GM19452 (cell line): ENCODE measurements at regions not wholly inside any gene's neighbourhood (a gene's known extent, or its start where the extent isn't known, plus 50 kb on each side); places are given as distances from the start of the nearest gene placed in this dataset.

ENCODE experiments used
- ATAC-seq: cut with Tn5 transposase; IDR thresholded peaks from one replicate; pipeline ENCODE4 v1.9.1; 2021; ENCODE audit not compliant: unreplicated experiment

DNA sequence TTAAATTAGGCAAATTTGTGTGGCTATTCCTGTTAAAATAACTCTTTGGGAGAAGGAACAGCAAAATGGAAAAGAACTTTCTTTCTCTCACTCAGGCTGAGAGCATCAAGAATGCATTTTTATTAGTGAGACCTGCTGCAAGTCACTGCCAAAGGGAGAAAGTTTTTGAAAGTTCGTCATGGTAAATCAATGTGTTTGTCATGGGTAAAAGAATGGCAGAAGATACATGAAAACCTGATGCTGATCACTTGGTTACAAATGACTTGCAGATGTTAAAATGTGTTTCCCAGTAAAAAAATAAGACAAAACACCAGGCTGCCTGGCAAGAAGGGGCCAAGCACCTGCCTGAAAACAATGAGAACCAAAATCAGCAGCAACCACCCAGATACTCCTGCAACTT is 484.7 kb upstream of the NRP1 start:
- ATAC-seq = no peak

DNA sequence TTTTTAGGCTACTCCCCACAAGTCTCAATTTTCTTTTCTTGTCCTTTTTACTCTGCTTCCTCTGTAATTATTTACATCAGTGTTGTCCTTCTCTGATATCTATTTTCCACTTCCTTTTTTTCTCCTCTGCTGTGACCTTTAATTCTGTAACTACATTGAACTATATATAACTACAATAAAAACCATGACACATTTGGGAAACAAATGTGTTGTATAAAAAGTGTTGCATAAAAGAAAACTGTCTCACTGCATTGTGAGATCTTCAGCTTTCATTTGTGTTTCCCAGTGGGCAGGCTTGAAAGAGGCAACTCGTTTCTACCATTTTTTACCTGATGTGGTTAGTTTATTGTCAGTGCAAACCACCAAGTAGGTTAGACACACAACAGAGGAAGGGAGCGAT is 483.9 kb upstream of the NRP1 start:
- no peak for ATAC-seq

DNA sequence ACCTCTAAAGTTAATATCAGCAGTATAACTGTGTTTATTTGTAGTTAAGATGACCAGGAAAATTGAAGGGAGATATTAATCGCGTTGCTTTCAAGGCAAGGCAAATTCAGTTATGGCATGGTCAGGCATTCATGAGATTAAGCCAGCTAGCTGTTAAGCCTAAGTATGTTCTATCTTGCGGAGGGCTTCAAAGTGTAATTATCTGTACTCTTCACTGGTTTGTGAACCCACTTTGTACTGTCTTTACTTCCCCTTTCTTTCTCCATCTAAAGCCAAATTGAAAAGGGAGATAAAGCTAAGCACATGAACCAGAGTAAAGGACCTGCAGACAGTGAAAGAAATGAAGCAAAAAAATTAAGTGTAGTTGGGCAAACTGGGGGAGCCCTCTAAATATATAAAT is 483.1 kb upstream of the NRP1 start:
- no peak for ATAC-seq

DNA sequence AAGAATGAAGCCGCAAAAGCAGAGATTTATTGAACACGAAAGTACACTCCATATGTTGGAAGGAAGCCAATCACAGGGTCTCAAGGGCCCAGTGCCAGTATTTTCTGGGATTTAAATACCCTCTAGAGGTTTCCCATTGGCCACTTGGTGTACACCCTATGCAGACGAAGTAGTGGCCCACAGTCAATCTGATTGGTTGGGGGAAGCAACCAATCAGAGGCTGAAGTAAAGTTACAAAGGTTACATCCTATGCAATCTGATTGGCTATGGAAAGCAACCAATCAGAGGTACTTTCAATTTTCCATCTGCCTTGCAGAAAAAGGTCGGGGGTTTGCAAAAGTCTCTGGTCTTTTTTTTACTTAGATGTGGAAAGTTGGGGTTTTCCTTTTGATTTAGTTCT is 481.3 kb upstream of the NRP1 start:
- ATAC-seq = no peak

DNA sequence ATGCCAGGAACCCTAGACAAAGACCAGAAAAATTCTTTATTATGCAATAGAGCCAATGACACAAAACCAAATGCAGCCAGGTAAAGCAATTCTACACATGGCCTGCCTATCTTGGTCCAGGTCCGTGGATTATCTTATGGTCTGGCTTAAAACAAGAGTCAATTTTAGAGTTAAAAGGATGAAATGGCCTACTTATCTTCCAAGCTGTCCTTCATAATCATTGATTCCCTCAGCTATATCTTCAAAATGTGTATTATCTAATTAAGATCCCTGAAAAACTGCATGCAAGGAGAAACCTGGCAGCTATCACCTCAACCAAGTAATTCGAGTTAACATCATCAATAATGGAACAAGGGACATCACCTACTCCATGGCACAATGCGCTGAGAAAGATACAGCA is 479.4 kb upstream of the NRP1 start:
- no peak for ATAC-seq

DNA sequence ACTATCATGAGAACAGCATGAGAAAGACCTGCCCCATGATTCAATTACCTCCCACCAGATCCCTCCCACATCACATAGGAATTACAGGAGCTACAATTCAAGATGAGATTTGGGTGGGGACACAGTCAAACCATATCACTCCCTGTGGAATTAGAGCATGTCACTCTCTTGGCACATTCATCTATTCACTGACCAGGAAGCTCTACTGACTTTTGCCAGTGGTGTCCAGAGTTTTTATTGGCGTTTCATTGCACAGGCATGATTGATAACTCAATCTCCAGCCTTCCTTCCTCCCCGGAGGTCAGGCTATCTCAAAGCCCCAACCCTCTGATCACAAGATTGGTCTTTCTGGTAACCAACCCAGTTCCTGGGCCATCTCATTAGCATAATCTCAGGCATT is 478.9 kb upstream of the NRP1 start:
- no peak for ATAC-seq

DNA sequence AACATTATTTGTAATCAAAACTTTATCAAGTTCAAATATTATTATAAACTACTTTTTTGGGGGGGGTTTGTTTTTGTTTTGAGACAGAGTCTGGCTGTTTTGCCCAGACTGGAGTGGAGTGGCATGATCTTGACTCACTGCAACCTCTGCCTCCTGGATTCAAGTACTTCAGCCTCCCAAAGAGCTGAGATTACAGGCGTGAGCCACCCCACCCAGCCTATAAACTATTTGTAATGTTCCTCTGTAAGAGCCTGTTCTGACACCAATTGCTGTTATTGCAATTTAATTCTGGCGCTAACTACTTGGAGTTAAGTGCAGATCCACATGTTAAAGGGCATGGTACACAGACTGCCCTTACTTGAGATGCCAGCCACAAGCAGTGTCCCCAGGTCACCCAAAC is 478.1 kb upstream of the NRP1 start:
- no peak for ATAC-seq

DNA sequence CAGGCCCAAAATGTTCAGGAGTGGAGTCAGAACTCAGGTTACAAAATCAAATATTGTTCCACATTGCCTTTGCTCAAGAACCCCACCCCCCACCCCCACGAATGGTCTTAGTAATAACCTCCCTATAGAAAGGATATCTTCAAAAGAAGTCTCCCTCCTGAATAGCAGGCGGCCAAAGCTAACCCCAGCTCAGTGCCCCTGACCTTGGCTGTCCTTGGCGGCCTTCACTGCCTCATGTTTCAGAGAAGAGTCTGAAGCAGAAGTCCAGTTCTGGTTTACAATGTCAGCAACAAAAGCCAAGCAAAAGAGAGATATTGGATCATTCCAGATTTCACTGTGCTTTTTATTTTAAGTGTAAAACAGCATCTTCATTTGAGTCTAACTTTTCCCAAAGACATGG is 476.5 kb upstream of the NRP1 start:
- no peak for ATAC-seq

DNA sequence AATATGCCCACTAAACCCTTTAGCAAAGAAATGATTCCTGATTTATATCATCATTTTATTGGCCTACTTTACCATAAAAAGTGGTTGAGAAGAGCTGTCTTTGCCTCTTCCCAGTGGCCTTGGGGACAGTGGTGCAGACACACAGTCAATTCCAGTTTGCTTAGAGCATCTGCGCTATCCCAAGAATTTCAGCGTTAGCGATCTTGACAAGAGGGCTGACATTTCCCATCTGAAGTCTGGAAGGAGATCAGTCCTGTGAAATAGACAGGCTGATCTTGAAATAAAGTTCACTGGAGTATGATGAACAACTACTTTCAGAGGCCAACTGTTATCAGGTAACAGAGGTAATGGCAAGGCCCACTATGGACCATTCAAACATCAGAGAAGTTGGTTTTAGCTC is 475.3 kb upstream of the NRP1 start:
- no peak for ATAC-seq

DNA sequence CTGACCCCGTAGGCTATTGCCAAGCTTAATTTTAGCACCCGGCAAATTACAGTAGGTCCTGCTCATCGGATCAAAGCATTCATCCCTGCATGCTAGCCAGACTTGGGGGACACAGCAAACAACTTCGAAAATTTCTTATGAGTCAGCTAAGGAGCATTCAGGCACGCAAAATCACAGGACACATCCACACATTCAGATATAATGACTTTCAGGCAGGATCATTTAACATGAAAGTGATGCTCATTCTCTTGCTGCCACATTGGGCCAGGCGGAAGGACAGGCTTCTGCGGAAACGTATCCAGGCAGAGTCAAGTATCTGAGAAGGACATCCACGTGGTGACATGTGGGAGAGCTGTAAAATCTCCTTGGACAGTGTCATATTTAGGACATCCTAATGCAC is 474.0 kb upstream of the NRP1 start:
- ATAC-seq = no peak

DNA sequence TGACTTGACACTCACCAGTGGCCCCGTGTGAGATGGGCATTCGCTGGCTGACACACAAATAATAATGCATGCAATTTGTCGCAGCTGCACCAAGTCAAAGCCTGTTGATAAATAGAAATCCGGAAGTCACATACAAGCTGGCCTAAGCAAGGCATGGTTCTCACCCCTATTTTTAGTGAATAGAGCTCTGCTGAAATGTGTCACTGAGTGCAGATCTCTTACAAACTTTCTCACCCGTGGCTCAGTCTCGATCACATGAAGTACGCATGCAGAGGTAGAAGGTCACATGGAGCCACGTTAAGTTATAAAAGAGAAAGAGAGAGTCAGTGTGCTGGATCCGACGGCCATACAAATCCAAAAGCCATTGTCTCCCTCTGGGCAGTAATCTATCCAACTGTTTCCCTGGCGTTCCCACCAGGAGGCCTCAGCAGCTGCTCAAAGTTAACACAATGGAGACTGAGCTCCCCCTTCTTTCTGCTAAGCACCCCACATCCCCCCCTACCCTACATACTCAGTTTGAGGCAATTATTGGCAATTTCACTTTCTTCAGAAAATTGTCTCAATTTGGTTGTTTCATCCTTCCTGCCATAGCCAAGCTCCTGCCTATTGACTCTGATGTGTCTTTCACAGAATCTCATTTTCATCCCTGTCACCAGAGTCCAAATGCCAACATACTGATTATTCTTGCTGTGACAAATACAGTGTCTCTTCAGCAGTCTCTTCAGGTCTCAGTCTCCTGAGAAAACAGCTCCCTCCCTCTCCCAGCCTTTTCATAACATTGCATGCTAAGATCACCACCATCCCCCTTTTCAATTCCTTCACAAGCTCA is 473.3 kb upstream of the NRP1 start:
- no peak for ATAC-seq

DNA sequence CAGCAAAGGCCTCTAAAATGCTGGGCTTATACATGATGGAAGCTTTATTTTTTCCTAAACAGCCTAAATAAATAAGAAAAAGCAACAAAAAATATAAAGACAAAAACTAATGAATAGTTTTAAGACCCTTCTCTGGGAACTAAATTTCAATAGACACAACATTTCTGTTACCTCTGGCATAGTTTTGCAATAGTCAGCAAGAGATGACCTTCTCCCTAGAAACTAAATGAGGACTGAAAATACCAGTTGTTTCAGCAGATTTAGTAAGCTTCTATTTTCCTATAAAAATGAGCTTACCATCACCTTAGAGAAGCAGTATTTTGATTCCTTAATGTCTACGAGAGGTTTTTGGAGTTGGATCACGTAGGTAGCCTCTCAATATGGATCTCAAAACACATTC is 471.4 kb upstream of the NRP1 start:
- no peak for ATAC-seq

DNA sequence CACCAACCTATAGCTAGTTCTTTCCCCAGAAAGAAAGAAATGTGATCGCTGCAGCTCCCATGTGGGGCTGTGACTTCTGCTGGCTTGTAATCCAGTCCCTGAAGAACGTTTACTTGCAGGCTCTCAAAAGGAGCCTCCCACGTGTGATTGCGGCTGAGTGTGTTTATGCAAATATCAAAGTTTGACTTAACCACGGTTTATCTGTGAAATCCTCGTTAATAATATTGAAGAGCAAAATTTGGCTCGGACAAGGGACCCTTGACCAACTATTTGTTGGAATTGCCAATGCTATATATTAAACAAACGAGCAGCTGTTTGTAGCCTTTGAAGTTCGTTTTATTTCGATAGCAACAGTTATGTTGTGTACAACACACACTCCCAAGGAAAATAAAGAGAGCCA is 470.1 kb upstream of the NRP1 start:
- ATAC-seq = no peak

DNA sequence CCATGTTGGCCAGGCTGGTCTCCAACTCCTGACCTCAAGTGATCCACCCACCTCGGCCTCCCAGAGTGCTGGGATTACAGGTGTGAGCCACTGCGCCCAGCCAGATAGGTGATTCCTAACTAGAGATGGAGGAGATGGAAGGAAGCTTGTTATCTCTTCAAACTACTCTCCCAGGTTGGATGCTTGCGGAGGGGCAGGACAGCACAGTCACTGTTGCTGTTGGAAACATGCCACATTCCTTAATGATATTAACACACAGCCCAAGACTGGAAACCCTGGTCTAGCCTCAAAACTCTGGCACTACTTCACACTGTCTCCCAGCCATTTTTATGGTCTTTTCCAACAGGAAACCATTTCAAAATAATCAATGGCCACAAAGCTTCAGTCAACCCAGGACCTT is 468.8 kb upstream of the NRP1 start:
- ATAC-seq = no peak

DNA sequence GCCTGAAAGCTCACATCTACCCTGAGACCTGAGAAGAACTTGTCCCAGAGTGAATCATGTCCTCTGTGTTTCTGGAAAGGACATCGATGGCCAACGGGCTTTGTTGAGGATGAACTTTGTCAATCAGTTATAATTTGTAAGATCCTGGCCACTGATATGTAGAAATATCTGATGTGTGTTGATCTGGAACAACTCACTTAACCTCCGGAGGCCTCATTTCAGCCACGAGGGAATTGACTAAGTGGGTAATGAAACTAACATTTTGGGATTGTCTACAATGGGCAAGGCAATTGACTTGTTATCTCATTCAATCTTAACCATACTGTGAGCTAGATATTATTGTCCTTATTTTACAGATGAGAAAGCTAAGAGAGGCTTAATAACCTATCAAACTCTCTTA is 468.1 kb upstream of the NRP1 start:
- ATAC-seq = no peak

DNA sequence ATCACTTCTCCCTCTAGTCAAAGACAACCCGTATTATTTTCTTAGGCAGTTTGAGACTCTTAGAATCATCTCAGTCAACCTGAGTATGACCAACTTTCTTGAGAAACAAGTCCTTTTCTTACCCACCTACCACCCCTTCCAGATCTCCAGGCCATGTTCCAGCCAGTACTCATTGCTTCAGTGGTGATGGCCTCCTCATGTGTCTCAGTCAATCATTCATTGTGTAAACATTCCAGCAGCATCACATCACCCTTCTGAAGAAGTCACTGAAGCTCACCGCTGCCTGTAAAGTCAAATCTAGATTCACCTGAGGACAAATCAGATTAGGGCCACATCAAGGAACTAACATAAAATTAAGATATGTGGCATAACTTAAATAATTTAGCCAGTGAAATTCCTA is 467.2 kb upstream of the NRP1 start:
- no peak for ATAC-seq

DNA sequence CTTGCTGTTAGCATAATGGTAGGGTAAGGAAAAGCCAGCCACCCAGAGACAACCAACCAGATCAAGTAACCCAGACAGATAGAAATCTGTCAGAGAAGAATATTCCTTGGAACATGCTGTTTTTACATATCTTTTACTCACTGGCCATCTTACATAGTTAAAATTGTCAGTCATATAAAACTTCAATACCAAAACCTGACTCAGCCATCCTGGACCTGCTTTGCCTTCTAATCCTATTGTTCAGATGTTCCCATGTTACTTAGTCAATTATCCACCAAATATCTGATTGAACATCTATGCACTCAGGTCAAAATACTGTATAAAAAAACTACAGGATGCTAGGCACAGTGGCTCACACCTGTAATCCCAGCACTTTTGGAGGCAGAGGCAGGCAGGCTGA is 466.5 kb upstream of the NRP1 start:
- ATAC-seq = no peak

DNA sequence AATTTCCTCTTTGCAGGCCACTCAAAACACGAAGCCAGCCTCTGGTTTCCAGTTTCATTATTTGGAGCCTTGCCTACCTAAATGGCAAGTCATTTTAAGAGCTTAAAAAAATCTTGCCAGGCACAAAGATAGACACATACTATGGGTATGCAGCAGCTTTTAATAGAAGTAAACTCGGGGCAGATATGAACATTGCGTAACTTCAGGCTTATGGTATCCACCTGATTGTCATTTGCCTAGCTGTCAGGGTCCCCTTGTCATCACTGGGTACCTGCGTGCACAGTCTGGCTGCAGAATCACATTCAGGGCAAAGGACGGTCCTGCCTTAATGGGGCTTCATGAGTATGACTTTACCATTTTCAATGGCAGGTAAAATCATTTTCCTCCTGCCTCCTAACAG is 466.1 kb upstream of the NRP1 start:
- ATAC-seq = no peak

DNA sequence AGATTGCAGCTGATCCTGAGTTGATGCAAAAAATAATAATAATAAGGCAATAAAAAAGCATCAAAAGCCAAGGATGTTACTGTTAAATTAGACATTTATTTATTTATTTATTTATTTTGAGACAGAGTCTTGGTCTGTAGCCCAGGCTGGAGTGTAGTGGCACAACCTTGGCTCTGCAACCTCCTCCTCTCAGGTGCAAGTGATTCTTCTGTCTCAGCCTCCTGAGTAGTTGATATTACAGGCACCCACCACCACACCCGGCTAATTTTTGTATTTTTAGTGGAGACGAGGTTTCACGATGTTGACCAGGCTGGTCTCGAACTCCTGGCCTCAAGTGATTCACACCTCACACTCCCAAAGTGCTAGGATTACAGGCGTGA is 465.5 kb upstream of the NRP1 start:
- ATAC-seq = no peak

DNA sequence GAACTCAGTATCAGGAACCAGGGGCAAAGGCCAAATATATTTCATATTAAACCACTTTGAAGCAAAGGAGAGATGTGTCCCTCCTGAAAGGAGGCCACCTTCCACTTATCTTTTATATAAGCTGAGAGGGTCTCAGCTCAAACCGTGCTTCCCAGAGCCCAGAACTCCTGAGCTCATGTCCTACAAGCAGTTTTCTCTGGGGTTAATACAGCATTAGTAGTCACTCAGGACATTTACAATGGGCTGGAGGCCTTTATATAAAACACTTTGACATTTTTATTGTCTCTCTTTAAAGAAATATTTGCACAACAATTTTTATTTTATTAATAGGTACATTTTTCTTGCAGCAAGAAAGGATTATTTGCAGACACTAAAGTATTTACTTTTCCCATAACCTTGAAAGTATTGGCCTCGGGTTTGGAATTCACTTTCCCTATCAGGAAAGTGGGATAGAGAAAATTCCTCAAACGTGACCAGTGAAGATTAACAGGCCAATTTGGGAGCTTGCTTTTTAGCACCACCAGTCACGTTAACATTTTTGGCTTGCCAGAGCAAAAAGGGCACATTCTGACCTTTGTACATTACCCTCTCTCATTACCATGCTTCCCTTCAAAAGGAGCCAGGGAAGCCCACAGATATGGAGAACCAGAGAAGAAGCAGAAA is 464.9 kb upstream of the NRP1 start:
- ATAC-seq = no peak

DNA sequence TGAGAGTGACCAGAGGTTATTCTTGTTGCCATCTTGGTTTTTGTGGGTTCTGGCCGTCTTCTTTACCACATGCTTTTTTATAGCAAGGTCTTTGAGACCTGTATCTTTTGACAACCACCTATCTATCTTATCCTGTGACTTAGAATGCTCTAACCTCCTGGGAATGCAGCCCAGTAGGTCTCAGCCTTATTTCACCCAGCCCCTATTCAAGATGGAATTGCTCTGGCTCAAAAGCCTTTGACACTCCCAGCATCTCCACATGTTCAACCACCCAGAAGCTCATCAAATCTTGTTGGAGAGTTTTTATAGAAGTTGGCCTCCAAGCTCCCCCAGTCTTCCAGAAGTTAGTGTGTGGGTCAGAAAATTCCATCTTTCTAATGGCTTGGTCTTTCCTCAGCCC is 464.3 kb upstream of the NRP1 start:
- no peak for ATAC-seq

DNA sequence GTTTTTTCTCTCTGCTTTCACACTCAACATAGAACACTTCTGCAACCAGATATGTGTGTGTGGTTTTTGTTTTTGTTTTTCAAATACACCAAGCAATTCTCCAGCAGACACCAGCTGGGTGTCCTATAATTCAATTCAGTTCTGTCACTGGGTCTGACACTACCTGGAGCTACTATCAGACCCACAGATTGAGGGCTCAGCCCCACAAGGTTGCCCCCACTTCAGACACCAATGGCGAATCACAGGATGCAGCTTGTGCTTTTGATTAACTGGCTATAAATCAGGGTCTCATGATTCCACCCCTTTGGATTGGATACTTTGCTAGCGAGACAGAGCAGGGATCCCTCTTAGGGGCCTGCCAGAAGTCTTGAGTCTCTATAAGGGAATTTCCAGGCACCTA is 462.2 kb upstream of the NRP1 start:
- ATAC-seq = no peak

DNA sequence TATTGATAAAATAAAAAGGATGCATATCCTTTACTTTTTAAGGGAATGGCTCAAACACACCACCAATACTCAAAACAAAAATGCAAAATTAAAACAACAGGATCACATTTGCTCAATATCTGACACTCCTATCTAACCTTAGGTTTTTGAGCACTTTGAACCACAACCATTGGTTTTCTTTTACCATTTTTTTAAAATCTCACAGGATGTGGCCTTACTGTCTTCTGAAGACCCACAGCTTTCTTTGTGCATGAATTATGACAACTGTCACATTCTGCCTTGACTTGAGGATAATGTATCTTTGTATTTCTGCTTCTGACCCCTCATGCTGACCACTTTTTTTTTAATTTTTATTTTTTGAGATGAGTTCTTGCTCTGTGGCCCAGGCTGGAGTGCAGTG is 461.1 kb upstream of the NRP1 start:
- ATAC-seq = no peak
